DMS 273 (cell line): ENCODE measurements at regions not wholly inside any gene's neighbourhood (a gene's known extent, or its start where the extent isn't known, plus 50 kb on each side); places are given as distances from the start of the nearest gene placed in this dataset.

ENCODE experiments used
- DNase-seq: peaks from one replicate; lab custom pipeline; 2025; ENCODE audit not compliant: unreplicated experiment; lab: John Stamatoyannopoulos, UW

DNA sequence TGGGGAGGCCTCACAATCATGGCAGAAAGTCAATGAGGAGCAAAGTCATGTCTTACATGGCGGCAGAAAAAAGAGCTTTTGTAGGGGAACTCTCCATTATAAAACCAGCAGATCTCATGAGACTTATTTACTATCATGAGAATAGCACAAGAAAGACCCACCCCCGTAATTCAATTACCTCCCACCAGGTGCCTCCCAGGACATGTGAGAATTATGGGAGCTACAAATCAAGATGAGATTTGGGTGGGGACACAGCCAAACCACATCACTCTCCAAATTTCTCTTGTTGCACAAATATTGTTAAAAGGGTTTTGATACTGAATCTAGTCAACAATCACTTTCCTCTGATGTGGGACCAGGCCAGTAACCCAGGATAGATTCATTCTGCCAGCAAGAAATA lies 1176.1 kb downstream of the CDH9 start:
- peak; percentile 37 for DNase-seq

DNA sequence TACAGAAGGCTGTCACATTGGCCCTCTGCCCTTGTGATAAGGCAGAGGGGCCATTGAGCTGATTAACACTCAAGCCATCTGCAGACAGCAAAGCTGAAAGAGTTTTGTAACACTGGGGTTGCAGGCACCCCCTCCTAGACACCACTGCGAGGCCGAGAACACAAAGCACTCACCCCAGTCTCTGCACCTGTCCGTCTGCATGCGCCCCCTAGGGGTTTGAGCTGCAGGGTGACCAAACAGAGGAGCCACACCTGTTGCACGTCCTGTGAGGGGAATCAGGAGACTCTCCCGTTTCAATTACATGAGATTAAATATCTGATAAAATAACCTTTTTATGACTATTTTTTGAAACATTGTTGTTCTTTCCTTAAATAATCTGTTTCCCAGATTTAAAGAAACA lies 1180.4 kb downstream of the CDH9 start:
- peak; percentile 46 for DNase-seq

DNA sequence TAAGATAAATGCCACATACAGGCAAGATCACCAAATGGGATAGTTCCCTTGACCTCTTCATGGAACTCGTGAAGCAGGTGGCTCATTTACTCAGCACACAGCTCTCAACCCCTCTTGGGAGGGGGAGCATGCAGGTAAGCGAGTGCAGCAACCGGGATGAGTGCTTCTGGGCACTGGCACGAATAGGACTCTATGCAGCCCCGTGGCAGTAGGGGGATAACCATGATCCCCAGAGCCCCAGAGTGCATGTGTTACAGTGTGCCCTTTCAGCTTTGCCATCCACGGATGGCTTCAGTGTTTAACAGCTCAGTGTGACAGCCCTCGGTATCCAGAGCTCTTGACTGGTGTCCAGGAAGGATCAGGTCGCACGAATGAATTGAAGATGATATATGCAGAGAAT lies 1187.1 kb downstream of the CDH9 start:
- no peak for DNase-seq

DNA sequence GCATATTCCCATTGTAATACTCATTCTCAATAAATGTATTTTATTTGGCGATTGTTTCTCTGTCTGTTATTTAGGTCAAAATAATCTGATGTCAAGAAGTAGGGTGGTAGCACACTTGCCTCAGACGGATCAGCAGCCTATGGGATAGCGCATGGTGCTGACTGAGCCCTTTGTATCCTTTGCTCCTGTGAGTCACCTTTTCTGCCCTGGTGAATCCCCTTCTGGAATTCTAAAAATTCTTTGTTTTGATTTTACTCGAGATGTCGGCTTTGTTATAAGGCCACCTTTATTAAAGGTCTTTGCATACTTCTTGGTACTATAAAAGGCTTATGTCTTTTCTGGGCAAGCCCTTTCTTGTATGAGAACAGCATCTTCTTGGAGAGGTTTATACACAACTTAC lies 1187.8 kb downstream of the CDH9 start:
- DNase-seq, result no peak

DNA sequence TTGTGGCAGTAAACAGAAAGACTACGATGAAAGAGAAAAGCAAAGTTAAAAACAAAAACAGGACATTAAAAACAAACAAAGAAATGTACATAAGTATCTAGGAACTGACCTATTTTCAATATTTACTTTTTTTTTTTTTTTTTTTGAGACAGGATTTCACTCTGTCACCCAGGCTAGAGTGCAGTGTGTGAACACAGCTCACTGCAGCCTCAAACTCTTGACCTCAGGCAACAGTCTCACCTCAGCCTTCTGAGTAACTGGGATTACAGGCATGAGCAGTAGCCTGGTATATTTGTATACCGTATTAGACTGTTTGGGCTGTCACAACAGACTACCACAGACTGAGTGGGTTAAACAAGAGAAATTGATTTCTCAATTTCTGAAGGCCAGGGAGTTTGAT lies 1189.1 kb downstream of the CDH9 start:
- no peak for DNase-seq

DNA sequence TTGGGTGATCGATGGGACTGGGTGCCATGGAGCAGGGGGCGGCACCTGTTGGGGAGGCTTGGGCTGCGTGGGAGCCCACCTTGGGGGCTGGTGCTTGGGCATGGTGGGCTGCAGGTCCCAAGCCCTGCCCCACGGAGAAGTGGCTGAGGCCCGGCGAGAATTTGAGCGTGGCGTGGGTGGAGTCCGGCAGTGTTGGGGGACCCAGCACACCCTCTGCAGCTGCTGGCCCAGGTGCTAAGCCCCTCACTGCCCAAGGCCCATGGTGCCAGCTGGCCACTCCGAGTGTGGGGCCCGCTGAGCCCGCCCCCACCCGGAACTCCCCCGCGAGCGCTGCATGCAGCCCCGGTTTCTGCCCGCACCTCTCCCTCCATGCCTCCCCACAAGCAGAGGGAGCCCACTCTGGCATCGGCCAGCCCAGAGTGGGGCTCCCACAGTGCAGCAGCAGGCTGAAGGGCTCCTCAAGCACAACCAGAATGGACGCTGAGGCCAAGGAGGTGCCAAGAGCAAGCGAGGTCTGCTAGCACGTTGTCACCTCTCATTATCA lies 1178.6 kb upstream of the CDH10 start:
- DNase-seq, result no peak
